Fibroblast of upper back skin (primary cell): ENCODE measurements at regions not wholly inside any gene's neighbourhood (a gene's known extent, or its start where the extent isn't known, plus 50 kb on each side); places are given as distances from the start of the nearest gene placed in this dataset.
"Not testable (repeated sequence)": the region's sequence is repeated elsewhere in the genome, so short reads cannot be mapped to it uniquely, and the experiment has no call there.

Source experiments
- DNase-seq: peaks from one replicate; pipeline ENCODE4 v3.0.0-alpha.2; 2013

DNA sequence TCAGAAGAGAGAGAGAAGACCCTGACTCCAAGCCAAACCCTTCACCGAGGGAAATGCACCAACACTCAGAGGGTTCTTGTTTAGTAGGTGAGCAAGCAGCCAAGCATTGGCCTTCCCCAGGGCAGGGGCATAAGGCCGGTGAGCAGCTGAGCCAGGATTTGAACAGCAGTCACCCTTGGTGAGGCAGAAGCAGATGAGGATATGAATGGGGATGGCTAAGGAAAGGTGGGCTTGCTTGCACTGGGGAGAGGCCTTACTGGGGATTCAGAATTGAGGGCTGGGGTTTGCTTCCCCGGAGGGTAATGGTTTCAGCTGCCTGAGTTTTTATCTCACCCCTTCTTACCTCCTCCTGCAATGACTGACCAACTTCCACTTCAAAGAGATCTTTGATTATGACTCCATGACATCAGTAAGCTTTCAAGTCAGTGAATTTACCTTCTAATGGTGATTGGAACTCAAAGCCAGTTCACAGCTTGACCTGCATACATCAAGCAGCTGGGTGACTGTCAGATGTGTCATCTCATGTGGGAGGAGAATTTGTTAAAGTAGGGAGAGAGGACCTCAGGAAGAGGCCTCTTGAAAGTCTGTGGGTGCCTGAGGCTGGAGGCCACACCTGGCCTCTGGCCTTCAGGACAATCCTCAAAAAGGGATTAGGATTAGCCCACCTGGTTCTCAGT, 114.5 kb upstream of the PLGLB2 start:
- DNase-seq: not testable (repeated sequence)

DNA sequence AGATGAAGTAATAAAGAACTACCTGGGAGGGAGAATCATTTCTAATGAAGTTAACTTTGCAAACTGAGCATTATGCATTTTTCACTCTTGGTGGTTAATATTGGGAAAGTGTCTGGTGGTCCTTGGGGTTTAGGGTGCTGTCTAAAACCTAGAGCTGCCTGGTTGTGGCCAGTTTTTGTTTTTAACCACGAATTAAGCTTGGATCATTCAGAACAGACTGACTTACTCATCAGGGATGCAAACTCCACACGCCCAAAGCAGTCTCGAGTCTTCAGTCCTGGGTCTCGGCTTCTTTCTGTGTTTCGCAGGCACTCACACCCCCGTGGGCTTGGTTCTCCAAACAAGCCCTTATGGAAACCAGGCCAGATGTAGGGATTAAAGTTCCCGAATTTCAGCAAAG, 113.8 kb upstream of the PLGLB2 start:
- DNase-seq: not testable (repeated sequence)

DNA sequence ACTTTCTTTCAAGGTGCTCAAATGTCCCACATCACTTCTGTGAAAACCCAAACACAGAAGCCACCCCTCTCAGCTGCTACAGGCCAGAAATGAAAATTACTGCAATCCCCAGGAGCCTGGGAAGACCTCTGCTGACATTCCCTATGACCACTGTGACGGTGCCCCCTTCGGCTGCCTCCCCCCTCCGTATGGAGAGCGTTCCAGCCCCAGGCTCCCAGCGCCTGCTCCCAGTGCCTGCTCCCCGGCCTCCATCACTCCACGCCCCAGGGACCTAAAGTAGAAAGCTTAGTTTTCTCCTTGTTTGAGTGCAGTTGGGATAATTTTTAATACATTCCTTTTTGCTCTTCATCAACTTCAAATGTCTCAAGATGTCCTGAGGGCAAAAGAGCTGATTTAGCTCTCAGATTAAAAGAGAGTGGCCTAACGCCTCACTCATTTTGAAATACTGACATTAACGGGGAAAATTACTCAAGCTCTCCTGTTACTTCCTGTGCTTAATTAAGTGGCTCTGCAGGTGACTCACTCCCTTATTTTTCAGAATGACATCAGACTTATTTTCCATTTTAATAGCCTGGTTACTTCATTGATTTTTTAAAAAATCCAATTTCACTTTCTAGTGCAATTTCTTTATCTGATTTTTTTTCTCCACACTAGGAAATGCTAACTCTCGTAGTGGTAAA, 112.8 kb upstream of the PLGLB2 start:
- DNase-seq: peak; percentile 1

DNA sequence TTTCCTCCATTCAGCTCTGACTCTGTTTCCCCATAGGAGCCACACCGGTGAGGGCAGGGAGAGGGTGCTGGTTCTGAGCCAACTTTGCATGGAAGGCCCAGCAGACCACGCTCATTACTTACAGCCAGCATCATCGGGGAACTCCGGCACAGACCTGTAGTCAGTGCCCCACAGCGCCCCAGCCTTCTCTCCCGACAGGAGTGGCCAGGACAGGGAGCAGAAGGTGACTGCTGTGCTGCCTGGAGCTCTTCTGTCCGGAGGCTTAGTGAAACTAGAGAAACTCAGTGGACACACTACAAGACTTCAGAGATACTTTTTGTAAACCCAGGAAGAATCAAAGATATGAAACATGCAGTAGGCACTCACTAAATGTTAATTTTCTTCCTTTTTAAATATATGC, 111.6 kb upstream of the PLGLB2 start:
- not testable (repeated sequence) for DNase-seq

DNA sequence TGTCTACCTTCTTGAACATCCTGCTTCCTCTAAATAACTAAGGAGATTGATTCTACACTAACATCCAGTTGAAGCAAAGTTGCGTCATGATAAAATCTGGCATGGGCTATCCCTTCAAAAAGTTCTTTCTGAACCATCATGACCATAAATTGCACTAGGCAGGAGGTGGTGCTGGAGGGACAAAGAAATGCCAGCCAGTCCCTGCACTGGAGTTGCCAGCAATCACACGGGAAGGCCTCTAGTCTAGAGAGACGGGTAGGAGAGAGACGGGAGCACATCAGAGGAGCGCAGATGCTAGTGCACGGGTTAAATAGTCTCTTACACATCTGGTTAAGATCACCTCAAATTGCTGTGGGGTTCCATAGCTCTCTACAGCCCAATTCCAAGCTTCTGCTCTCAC, 111.2 kb upstream of the PLGLB2 start:
- not testable (repeated sequence) for DNase-seq

DNA sequence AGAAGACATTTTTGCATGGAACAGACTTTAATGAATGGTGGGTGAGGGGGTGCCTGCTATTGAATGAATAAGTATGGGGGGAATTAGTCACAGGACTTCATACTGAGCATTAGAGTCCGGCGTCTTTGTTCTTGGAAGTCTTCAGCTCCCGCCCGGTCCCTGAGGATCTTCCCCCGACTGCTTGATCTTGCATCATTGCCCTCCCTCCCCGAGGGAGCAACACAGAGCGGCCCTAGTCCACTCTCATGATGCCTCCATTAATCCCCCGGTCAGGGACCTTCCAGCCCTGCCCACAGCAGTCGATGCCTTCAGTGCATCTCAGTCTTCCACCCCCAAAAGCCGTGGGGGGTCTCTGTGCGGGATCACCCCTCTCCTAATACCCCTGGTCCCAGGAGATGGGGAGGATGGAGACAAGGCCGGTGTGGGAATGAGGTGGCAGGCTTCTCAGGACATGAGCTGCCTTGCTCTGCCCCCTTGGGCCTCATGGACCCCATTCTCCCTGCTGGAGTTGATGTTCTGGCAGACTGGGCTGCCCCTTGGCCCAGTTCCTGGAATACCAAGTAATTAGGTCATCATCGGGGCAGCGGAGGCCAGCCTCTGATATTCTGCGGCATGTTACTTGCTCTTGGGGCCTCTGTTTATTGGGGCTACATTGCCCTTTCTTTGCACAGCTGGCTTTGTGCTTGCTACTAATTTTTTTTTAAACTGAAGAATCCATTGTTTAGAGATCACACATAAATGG, 110.5 kb upstream of the PLGLB2 start:
- DNase-seq: peak; percentile 52

DNA sequence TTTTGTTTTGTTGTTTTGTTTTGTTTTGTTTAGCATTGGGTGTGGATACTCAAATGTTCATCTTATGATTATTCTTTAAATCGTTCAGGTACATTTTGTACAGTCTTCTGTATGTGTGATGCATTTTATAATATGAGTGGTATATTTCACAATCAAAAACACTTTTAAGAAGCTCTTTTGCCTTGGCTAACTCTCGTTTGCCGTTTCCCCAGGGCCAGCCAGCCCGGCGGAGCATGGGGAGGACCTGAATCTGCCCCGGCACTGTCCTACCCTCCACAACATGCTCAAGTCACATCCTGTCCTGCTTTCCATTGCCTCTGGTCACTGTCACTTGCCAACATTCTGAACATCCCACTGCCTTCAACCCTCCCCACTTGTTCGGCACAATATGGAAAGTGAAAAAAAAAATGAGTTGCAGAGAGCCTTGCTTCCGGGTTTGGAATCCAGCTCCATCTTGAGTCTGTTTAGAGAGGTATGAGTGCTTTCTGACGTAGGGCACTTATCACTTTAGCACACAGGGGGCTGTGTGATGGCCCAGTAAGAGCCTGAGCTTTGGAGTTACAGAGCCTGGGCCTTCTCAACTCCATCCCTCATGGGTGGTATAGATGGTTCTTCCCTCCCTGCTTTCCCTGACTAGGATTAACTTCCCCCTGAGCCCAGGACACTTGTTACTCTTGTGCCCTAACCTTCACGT, 109.6 kb upstream of the PLGLB2 start:
- not testable (repeated sequence) for DNase-seq

DNA sequence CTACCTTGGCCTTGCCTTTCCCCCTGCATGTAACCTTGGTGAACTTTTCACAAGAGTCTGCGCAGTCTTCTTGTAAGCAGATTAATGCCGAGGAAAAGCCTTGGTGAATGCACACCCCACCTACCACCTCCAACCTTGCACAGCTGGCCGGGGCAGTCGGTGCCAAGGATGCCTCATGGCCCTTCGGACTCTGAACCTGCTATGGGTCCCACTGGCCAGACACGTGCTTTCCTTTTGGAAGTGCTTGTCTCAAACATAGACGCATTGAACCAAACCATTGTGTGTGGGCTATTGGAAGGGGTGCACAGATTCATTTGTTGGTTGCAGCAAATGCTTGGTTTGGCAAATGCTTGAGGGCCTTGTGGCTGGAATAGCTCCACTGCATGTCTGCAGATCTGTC, 109.0 kb upstream of the PLGLB2 start:
- not testable (repeated sequence) for DNase-seq

DNA sequence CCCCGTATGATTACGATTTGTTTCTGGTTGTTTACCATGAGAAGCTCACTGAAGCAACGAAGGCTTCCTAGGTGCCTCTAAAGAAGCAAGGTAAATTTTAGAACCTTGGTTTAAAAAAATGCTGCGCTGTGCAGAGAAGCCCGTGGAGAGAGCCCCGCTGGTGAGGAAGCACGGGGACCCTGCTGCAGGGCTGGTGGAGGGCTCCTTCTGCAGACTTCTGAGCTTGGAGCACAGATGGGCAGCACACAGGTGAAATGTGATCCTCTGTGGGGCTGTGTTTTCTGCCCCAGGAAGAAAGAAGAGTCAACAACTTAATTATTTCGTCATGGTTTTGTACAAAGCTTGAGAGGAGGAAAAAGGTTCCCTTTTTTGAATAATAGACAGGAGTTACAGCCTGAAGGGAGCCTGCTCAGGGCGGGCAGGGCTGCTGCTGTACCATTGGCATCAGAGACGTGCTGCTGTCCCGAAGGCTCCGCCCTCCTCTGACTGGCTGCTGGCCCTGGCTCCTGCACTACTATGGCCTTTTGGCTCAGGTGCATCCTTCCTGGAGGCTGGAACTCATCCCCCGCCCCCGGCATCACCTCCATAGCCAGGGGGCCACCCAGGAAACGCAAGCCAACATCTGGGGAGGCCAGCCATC, 108.0 kb upstream of the PLGLB2 start:
- not testable (repeated sequence) for DNase-seq

DNA sequence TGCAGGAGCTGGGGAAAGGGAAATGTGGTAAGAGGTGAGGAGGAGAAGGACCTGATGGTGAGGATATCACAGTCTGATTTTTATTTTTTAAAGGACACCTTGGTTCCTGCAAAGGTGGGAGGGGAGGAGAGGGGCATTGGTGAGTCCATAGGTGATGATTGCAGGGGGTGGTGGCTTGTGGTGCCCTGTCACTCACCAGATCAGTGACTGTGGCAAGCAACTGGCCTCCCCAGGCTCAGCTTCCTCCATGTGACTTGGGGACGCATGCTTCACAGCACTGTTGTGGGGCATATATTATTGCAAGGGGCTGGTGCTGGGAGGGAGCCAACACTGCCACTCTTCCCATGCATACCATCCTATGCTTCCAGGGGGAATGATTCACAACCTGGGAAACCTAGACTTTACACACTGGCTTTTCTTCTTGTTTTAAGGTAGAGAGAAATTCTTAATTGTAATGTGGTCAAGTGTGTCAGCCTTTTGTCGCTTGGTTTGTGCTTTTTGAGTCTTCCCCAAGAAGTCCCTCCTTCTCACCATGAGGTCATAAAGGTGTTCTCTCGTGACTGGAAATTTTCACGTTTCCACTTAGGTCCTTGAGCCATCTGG, 106.8 kb upstream of the PLGLB2 start:
- DNase-seq: peak; percentile 9

DNA sequence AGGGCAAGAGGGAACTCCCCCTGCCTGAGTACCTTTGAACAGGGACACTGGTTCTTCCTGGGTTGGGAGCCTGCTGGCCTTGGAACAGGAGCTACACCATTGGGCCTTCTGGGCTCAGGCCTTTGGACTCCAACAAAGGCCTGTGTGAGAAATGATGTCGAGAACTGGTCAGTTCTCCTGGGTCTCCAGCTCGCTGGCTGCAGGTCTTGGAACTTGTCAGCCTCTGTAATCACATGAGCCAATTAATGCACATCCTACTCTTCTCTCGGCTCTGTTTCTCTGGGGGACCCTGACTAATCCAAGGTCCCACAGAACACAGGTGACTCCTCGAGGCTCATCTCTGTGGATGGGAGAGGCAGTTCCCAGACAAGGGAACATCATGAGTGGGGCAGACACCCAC, 104.7 kb upstream of the PLGLB2 start:
- not testable (repeated sequence) for DNase-seq

DNA sequence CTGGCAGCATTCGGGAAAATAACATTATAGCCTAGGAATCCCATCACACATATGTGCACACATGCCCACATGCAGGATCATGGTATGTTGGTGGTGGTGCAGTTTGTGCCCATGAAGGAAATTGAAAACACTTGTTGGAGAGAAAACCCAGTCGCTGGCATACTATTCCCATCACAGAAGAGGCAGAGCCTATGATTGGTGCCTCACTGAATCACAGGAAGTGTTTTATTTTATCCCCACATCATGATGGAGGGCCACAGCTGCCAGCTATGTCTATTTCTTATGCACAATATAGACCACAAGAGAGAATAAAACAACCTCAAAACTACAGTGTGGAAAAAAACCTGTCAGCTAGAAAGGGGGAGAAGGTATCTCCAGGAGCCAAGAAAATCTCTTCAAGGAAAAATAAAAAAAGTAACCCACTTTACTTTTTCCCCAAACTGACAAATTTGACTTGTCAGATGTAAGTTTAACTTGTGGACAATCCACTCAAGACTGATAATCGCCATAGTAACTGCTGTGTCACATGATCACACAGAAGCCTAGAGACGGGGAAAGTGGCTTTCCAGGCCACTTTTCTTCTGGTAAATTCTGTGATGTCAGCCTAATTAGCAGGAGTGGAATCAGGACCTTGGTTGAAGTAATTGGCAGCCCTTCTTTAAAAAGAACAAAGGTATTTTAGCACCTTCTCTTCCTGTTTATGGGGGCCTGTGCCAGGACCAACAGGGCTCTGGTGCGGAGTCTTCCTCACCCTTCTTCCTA, 100.0 kb upstream of the PLGLB2 start:
- not testable (repeated sequence) for DNase-seq

DNA sequence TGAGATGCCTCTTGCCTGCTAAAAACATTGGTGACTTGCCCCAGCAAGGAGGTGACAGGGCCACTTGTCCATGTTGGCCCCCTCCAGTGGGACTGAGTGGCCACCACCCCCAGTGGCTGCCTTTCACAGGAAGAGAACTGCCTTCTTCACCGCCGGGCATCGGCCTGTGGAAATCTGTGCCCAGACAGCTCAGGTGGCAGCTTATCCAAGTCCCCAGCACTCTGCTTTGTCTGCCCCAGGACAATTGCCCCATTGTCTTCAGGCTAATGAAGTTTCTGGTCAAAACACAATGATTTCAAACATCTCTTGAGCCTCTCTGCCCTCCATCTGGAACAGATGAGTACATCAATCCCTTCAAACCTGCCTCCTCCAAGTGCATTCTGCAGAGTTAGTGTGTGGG, 99.1 kb upstream of the PLGLB2 start:
- DNase-seq: not testable (repeated sequence)

DNA sequence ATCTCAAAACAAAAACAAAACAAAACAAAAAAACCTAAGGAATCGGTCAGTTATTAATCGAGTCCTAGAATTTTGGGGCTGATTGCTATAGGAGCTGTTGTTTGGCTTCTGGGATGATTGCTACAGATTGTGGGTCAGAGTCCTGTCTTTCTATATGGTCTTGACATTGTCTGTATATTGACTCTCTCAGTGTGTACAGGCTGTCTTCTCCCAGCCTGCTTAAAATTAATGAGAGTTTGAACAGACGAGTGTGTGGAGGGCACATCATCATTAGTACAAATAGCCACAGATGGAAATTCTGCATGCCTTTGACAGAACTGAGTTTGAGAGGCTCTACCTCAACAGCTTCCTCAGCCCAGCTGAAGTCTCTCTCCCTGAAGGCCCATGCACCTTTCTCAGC, 98.0 kb upstream of the PLGLB2 start:
- not testable (repeated sequence) for DNase-seq

DNA sequence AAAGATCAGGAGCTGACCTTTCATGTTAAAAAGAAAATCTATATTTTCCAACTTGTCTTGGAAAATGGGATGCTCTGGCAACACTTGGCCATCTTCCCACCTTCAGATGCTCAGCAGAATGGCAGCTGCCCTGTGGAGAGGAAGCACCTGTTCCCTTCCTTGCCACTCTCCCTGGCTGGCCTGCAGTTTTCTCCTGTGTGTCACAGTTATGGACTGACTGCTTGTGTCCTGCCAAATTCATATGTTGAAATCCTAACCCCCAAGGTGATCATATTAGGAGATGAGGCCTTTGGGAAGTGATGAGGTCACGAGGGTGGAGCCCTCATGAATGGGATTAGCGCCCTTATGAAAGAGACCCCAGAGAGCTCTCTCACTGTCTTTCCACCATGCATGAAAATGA, 97.0 kb upstream of the PLGLB2 start:
- DNase-seq: not testable (repeated sequence)

DNA sequence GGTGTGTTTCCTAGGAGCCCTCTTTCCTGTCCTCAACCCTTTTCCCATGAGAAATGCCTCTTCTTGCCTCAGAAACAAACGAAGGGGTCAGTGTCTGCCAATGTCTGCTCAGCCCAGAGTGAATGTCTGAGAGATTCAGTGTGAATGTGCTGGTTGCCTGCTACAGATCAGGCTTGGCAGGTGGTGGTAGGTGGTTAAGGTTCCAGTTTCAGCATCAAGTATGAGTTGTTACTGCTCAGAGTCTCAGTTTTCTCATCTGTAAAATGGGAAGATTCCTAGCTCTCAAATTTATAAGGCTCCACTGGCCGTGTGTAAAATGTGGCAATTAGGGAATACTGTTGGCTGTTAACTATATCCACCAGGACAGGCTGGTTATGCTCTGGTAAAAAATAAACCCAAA, 96.3 kb upstream of the PLGLB2 start:
- not testable (repeated sequence) for DNase-seq

DNA sequence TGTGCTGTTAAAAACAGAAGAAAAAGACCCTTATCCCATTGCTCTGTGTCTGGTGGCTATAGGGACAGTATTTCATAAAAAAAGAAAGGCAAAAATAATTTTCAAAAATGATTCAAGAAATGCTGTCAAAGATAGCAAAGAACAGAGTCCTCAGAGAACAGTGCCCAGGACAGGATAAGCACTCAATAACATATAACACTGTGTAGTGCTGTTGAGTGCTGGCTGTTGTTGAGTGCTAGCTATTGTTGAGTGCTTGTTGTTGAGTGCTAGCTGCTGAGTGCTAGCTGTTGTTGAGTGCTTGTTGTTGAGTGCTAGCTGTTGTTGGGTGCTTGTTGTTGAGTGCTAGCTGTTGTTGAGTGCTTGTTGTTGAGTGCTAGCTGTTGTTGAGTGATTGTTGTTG, 94.5 kb upstream of the PLGLB2 start:
- not testable (repeated sequence) for DNase-seq

DNA sequence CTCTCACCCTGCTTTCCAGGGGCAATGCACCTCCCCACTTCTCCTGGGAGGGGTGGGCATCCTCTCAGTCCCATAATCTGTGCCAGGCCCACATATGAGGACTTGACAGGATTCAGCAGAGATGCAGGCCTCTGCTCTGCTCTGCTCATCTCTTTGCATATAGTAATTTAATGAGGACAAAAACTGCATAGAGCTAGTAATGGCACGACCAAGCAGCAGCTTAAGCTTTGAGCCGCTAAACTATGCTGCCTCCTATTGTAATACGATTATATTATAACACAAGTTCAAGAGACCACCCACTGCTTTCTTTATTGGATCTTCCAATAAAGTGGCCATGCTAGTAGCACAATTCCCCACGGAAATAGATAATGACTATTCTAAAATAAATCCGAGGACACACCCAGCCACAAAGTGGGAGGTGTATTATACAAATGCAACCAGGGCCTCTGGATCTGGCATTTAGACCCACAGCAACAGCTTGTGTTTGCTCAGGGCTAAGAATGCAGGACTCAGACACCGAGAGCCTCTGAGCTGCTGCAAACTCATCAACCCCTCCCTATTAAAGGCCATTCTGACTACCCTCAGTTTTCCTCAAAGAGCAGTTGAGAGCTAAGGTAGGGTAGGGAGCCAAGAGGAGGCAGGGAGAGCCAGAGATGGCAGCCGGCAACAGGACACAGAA, 93.6 kb upstream of the PLGLB2 start:
- DNase-seq: not testable (repeated sequence)

DNA sequence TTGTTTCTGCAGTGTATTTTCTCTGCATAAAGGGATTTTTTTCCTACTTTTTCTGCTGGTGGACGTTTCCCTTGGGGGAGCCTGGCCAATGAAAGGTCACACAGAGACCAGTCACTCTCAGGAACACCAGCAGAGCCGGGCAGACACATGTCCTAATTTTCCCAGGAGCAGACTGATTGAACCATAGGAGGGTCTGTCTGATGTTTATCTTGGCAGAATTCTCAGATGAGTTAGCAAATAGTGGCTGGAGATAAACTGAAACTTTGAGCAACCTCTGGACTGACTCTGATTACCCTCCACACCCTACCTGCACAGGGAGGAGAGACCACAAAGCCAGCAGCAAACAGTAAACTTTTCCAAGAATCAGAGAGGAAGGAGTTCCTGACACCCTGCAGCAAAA, 90.0 kb upstream of the PLGLB2 start:
- DNase-seq: not testable (repeated sequence)

DNA sequence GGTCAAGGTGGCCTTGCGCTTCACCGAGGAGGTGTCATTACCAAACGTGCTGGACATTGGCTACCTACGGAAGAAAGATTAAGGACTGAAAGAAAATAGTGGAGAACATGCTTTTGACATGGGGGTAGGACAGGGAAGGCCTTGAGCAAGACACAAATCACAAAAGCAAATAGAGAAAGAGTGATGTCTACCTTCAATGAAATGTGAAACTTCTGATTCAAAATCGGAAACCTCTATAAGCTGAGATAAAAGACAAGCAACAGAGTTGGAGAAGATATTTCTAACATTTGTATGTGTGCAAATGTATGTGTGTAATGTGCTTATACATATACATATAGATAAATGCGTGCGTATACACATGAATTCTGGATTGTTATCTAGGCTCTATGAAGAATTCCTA, 89.5 kb upstream of the PLGLB2 start:
- not testable (repeated sequence) for DNase-seq

DNA sequence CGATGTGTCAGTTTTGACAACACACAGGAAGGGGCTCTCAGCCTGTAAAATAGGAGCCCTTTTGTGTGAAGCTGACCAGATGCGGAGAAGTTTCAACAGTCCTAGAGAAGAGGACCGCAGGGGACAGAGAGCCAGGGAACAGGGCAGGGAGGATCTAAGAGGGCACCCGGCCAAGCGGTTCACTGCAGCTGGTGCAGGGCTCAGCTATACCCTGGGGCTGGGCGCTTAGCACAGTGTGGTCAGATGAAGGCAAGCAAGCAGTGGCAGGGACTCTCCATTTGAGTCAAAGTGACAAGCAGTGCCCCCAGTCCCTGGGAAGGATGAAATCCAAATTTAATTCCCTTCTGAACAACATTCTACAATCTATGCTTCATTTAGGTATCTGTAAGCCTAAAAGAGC, 88.9 kb upstream of the PLGLB2 start:
- not testable (repeated sequence) for DNase-seq
